Caki2 (cell line): ENCODE measurements at regions not wholly inside any gene's neighbourhood (a gene's known extent, or its start where the extent isn't known, plus 50 kb on each side); places are given as distances from the start of the nearest gene placed in this dataset.
"Not testable (repeated sequence)": the region's sequence is repeated elsewhere in the genome, so short reads cannot be mapped to it uniquely, and the experiment has no call there.

Source experiments
- DNase-seq: peaks from one replicate; pipeline ENCODE4 v3.0.0-alpha.2; 2015; ENCODE audit warnings: low read depth
- in situ Hi-C: cut with HindIII; loops from 2 replicates; pipeline ENCODE4 v1.10.0; 2016; ENCODE audit warnings: low sequenced_read_pairs, low pct_unique_long_range_greater_than_20kb, mixed read lengths

DNA sequence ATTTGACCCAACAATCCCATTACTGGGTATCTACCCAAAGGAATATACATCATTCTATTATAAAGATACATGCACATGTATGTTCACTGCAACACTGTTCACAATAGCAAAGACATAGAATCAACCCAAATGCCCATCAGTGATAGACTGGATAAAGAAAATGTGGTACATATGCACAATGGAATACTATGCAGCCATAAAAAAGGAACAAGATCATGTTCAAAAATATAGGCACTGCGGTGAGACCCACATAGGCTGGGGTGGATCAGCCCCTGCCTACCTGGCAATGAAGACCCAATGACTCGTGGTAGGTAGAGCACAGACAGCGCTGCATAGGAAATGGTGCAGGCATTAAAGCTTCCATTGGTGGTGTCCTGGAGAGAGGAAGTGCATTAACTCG, 88.6 kb upstream of the NFIL3 start:
- in situ Hi-C loops, result loop anchor here (25.0 kb wide), 1 partner anchor 150 kb away; no protein-coding TSS in a partner anchor
- DNase-seq, result not testable (repeated sequence)

DNA sequence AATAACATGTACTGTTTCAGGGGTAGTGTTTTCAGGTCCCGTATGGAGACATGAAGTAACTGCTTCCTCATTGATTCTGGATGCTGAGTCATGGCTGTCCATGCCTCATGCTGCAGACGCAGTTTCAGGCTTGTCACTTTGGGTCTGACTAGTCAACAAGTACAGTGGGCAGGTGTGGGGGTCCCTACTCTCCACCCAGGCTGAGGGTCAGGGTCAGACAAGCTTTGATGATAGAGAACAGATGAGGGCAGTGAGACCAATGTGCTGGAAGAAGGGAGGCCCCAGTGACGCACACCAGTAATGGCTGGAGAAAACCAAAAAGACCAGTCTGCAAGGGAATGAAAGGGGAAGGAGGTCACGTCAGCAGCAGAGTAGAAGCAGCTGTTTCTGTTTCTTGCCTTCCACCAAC, 80.0 kb upstream of the NFIL3 start:
- no peak for DNase-seq
- in situ Hi-C loops, result loop anchor here (25.0 kb wide), 1 partner anchor 159 kb away; no protein-coding TSS in a partner anchor

DNA sequence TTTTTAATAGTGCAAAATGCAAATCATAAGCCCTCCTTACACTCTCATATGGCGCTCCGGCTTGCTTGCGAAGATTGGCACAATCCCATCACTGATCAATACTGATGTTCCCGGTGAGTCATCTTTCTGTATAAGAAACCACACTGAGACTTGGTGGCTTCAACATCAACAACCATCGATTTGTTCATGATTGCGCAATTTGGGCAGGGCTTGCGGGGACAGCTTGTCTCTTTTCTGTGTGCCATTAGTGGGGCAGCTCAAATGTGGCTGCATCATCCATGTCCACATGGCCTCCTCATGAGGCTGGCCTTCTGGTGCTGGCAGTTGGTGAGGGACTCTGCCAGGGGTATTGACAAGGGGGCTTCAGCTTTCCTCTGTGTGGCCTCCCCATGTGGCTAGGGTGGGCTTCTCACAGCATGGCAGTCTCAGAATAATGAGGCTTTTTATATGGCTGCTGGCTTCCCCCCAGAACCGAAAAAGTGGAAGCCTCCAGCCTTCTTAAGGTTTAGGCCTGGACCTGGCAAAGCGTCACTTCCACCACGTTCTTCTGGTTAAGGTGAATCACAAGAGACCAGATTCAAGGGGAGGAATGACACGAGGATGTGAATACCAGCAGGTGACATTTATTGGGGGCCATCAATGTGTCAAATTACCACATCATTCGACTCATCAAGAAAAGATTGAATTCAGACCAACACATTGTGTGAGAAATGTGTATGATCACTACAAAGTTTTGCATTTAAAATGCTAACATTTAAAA, 79.5 kb upstream of the NFIL3 start:
- in situ Hi-C loops, result loop anchor here (25.0 kb wide), 1 partner anchor 159 kb away; no protein-coding TSS in a partner anchor
- no peak for DNase-seq

DNA sequence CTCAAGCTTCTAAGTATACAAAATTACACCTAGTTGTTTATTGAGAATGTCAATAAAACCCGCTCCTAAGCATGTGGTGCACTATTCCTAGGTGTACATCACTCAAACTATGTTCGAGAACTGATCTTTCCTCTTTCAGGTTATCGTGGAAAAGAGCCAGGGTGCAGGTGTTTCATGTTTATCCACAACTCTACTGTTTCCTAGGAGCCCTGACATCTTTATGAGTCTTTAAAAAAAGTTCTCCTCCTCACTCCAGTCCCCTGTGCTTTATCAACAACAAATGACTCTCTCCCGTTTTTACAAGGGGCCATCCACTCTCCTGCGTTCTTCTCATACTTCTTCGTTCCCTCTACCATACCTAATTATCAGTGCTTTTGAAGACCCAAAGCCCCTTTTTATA, 78.8 kb upstream of the NFIL3 start:
- no peak for DNase-seq
- in situ Hi-C loops, result loop anchor here (25.0 kb wide), 1 partner anchor 160 kb away; no protein-coding TSS in a partner anchor

DNA sequence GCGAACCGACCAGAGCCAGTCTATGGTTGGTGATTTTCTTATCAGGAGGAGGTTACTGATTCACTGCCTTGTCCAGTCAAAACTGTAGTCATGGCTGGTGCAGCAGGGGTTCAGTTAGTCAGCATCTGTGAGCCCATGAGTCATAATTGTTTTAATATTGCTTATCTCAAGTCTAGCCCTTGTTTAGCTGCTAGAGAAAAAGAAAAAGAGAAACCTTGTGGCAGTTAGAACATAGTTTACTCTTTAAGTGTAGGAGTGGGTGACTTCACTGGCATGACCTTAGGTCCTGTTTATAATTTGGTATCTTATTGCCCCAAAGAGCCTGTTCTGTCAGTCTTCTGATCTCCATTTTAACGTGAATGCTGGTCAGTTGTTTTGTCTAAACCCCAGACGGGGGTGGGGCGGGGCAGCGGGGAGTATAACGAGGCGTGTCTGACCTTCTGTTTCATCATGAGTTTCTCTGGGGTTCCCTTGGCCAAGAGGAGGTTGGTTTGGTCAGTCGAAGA, 76.9 kb upstream of the NFIL3 start:
- in situ Hi-C loops, result loop anchor here (25.0 kb wide), 1 partner anchor 162 kb away; no protein-coding TSS in a partner anchor

DNA sequence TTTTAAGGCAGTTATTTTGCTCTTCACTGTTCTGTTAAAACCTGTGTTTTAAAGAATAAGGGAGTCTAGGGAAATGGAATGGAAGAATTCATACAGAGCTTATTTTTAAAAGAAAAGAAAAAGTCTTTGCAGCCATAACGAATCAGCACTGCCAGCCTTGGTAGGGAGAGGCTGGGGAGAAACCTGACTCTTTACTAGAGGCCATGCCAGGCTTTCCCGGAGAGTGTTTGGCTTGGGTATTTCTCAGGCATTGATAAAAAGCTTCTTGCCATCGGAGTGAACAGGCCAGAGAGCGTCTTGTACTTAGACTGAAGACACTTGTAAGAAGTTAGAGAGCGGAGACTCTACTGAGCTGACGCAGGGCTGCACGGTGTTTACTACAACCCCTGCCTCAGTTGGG, 72.7 kb upstream of the NFIL3 start:
- no peak for DNase-seq
- in situ Hi-C loops, result no loop called here

More for the DNA sequence above, 76.9 kb upstream of the NFIL3 start:
- DNase-seq, result peak; percentile 84

DNA sequence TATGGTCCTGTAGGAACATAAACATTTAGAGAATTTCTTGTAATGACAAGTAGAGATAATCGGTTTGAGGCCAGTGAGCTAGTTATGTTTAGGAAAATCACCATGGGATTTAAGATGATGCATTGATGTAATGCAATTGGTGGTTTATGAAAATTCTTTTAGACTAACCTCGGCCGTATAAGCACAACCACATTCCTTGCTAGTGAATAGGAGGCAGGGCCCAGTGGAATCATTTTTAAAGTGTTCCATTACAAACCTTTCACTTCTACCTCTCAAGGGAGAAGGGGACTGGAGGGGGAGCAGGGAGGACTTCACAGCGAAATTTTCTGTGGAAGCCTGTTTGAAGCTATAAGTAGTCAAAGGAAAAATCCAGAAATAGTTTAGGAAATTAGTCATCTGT, 71.8 kb upstream of the NFIL3 start:
- in situ Hi-C loops, result no loop called here

DNA sequence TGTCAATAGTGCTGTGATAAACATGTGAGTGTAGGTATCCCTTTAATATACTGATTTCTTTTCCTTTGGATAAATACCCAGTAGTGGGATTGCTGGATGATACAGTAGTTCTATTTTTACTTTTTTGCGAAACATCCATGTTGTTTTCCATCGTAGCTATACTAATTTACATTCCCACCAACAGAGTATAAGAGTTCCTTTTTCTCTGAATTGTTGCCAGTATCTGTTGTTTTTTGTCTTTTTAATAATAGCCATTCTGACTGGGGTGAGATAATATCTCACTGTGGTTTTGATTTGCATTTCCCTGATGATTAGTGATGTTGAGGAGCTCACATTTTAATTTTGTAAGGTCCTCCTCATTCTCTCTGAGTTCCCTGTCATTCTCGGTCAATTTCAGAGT, 71.1 kb upstream of the NFIL3 start:
- DNase-seq, result no peak
- in situ Hi-C loops, result no loop called here

More for the DNA sequence above, 71.8 kb upstream of the NFIL3 start:
- DNase-seq, result peak; percentile 31

DNA sequence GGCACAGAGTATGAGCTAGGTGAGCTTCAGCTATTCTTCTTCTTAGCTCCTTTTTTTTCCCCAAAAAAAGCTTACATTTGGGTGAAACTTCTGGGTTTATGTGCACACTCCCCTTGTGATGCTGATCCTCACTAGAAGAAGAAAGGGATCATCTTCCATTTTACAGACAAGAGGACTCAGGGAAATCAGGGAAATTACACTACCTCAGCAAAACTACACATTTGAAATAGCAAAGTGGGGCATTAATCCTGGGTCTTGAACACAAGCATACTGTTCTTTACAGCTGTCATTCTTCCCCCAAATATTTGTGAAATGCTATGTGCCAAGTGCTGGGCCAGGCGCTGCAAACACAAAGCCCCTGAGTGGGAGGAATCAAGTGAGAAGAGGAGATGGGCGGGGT, 68.6 kb upstream of the NFIL3 start:
- no peak for DNase-seq
- in situ Hi-C loops, result no loop called here

DNA sequence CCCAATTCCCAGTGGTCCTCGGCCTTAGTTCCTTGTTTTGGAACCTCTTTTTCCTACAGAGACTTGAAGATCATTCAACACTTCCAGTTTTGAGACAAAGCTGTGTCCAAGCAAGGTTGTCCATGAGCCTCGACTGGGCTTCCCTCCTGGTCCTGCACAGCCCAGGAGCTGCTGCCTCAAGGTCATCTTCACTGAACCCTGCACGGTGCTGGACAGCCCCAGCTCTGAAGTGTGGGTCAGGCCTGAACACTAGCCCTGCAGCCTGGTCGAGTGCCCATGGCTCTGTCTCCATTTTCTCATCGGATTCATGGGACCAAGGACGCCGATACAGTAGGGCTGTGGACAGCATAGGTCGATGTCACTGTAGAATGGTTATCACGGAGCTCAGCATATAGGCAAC, 68.0 kb upstream of the NFIL3 start:
- no peak for DNase-seq
- in situ Hi-C loops, result no loop called here

DNA sequence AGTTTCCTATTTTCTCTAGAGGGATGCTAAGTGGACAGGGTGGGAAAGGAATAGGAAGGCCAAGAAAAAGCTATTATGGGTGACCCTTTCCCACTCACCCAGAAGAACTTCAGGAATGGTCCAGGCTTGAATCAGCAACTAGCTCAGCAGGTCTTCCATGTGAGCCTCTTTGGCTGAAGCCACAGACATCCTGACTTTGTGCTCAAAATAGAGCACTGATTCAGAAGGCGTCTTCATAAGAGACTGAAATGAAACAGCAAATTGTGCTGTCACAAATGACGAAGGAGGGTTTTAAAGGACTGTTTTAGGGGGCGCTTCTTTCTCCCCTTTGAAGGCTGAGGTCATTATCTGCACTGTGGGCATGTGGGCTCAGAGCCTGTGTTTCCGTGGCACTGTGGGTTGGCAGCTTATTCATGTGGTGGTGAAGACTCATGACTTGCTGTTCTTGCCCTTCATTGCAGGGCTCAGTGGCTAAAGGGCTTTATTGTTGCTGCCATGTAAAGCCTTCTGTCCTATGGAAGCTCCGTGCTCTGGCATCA, 65.8 kb upstream of the NFIL3 start:
- DNase-seq, result no peak
- in situ Hi-C loops, result no loop called here

DNA sequence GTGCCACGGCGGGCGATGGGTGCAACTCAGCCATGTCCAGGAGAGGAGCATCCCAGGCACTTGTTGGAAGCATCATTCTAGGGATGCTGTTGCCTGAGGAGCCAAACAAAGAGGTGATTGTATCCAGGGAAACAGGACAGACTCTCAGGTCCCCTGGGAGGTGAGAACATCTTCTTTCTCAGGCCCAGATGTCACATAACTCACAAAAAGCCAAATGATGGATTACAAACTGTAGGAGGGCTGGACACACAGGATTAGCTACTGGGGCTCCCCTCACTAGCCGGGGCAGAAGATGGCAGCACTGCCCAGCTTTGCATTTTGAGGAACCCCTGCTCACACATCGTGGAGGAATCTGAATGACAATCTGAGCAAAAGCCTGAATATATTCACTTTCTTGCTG, 64.7 kb upstream of the NFIL3 start:
- in situ Hi-C loops, result no loop called here
- no peak for DNase-seq

DNA sequence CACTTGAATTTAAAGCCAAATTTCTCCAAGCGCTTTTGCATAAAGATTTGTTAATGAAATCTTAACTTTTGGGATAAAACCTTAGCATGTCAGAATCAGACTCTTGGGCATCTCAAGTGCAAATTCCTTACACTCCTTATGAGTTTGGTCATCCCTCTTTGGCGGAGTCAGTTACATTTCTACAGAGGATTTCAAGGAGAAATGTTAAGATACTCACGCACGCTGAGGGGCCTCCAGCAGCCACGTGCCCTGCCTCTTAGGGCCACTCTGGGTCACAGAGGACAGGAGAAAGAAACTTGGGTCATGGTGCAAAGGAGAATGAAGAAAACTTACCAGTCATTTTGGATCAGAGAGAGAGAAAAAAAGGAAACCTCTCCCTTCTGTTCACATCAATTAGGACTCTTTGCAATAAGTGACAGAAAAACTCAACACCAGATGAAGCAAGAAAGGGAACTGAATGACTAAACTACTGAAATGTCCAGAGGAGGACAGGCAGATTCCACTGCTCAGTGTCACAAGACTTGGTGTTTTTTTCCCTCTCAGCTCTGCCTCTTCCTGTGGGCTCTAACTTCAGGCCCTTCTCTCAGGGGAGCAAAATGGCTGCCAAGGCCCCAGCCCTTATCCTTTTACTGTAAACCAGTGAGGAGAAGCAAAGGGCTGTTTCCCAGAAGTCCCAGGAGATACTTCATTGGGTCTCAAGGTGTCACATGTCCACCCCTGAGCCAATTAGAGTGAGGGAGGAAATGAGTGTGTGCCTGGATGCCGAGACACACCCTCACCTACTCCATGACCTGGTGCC, 63.3 kb upstream of the NFIL3 start:
- DNase-seq, result no peak
- in situ Hi-C loops, result no loop called here

DNA sequence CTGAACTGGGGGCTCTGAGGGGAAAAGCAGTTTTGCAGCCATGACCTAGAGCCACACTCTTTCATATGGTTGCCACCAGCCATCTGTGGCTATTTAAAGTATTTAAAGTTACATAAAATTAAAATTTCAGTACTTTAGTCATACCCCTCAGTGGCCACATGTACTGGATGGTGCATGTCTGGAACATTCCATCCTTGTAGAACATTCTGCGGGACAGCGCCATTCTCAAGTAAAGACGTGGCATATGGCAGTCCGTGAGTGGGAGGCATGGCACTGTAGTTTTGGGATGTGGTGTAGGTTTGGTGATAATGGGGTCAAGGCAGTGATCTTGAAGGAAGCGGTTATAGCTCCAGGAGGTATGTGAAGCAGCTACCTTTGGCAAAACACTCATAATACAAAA, 61.4 kb upstream of the NFIL3 start:
- in situ Hi-C loops, result no loop called here
- DNase-seq, result no peak

DNA sequence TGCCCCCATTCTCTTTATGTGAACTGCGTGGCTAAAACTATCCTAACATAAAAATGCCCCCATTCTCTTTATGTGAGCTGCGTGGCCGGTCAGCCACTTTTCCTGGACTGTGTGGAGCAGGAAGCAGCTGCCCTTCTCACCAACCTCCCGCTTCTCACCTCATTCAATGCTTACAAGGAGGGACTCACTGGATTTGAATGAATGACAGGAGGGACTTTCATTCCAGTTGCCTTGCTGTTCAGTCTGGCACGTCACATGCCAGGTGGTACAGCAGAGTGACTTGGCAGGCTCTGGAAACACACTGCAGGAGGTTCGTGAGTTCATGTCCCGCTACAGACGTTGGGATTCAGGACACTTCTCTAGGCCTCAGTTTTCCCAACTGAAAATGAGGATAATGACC, 60.2 kb upstream of the NFIL3 start:
- in situ Hi-C loops, result no loop called here

DNA sequence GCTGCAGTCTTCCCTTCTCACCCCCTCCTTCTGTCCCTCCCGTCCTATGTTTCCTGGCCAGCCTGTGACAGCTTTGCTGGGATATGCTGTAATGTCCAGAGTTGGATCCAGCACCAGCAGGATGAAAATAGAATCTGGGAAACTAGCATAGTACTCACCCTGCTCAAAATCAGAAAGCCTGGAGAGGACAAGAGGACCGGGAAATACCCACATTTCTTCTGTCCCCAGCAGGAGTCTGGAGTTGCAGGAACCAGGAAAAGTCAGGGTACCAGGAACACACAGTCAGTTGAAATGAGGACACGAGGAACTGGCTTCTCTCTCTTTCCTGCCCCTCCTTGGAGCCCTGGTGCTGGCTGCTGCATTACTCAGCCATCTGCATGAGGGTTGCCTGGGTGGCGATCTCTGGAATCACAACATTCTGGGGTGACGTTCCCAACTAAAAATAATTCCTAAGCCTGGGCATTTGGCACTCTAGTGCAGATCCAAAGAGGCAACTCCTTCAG, 59.6 kb upstream of the NFIL3 start:
- DNase-seq, result no peak
- in situ Hi-C loops, result no loop called here

More for the DNA sequence above, 60.2 kb upstream of the NFIL3 start:
- DNase-seq, result no peak

DNA sequence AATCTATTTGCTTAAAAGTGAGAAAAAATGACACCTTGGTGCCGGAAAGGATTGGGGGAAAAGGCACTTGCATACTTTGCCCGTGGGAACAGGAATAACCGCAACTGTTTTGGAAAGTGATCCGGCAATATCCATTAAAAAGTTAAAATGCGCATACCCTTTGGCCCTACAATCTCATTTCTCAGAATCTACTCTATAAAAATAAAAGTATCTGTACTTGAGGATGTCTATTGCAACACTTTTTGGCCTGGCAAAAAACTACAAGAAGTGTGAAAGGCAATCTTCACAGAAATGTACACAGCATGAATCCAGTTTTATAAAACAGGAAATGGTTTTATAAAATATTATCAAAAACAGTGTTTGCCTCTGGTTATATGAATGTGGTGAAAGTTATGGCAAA, 58.3 kb upstream of the NFIL3 start:
- in situ Hi-C loops, result no loop called here
- no peak for DNase-seq

DNA sequence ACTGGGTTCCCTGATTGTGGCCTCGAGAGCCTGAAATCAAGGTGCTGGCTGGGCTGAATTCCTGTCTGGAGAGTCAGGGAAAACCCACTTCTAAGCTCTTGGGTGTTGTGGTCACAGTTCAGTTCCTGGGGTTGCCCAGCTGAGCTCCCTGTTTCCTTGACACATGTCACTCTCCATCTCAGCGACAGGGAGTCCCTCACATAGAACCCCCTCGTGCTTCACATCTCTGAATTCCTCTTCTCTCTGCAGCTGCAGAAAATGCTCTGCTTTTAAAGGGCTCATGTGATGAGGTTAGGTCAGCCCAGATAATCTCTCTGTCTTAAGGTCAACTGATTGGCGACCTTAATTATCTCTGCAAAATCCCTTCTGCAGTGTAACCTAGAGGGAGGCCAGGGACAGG, 53.5 kb upstream of the NFIL3 start:
- no peak for DNase-seq
- in situ Hi-C loops, result no loop called here

DNA sequence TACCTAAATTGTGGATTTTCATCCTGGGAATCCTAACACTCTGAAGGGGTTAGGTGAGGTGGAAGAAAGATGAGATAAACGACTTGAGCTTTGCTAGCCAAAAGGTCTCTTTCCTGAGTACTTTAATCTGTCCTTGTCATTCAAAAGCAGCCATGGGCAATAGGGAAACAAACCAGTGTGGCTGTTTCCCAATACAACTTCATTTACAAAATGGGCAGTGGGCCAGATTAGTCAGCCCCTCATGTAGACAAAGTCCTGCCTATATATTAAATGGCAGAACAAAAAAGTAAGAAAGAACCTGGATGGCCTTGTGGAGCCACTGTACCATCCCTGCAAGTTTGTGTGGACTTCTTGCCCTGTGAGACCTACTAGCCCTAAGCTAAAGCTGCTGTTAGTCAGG, 51.0 kb upstream of the NFIL3 start:
- no peak for DNase-seq
- in situ Hi-C loops, result no loop called here
